H1 (cell line): ENCODE measurements at regions not wholly inside any gene's neighbourhood (a gene's known extent, or its start where the extent isn't known, plus 50 kb on each side); places are given as distances from the start of the nearest gene placed in this dataset.

Experiments
- CTCF ChIA-PET: fragments of 300-600 bp; sonication (Branson Sonifier 250); formaldehyde crosslinking; loops from one replicate; lab custom pipeline; 2021; ENCODE audit not compliant: partially characterized antibody; lab: Charles Lee
- POLR2A ChIA-PET: fragments of 300-600 bp; sonication (Branson Sonifier 250); formaldehyde crosslinking; loops from one replicate; lab custom pipeline; 2021; ENCODE audit warnings: inconsistent platforms; ENCODE audit not compliant: partially characterized antibody; lab: Charles Lee
- DNase-seq, 2 experiments: peaks; one replicate each; pipeline versions ENCODE4 v3.0.0 to v3.0.0-alpha.2; 2010 to 2022; ENCODE audit warnings: low spot score in 2 of 2, low read depth in 1 of 2, mixed read lengths in 1 of 2
- FAIRE-seq: peaks from 2 replicates; lab custom pipeline; 2011; peaks lifted over from hg19 to GRCh38; lab: Jason Lieb, UNC
- H2AFZ ChIP-seq: 2 replicates; pipeline ENCODE4 v1.8.1; 2012; ENCODE audit warnings: low read length, inconsistent platforms
- H2AK5ac ChIP-seq: 2 replicates; pipeline ENCODE4 v1.6.1; 2013; ENCODE audit warnings: low read depth, low read length
- H2BK120ac ChIP-seq: replicated peaks from 2 replicates; pipeline ENCODE3; 2013; ENCODE audit warnings: low read depth, low read length, inconsistent platforms
- H2BK12ac ChIP-seq: 2 replicates; pipeline ENCODE4 v1.6.1; 2013; ENCODE audit warnings: low read depth, low read length
- H2BK15ac ChIP-seq: 2 replicates; pipeline ENCODE4 v1.6.1; 2013; ENCODE audit warnings: low read length
- H2BK20ac ChIP-seq: 2 replicates; pipeline ENCODE4 v1.6.1; 2013; ENCODE audit warnings: low read length
- H2BK5ac ChIP-seq: 2 replicates; pipeline ENCODE4 v1.6.1; 2013; ENCODE audit warnings: low read depth, low read length
- H3K14ac ChIP-seq: 2 replicates; pipeline ENCODE4 v1.6.1; 2013; ENCODE audit warnings: inconsistent platforms; ENCODE audit not compliant: insufficient read length
- H3K18ac ChIP-seq: 2 replicates; pipeline ENCODE4 v1.6.1; 2013; ENCODE audit warnings: low read length; ENCODE audit errors: extremely low read depth
- H3K23ac ChIP-seq: 2 replicates; pipeline ENCODE4 v1.6.1; 2013; ENCODE audit warnings: inconsistent platforms; ENCODE audit not compliant: insufficient read length
- H3K23me2 ChIP-seq: 2 replicates; pipeline ENCODE4 v1.6.1; 2013; ENCODE audit warnings: low read depth, low read length
- H3K27ac ChIP-seq: 2 replicates; pipeline ENCODE4 v1.6.1; 2011; ENCODE audit warnings: low read depth, low read length, inconsistent platforms
- H3K27me3 ChIP-seq, 4 experiments: replicated peaks in 1 of 4; 1 replicate in 1 of 4; 2 replicates in 3 of 4; pipeline versions ENCODE4 v1.6.1 to v1.8.1; 2011 to 2013; ENCODE audit warnings: low read length in 3 of 4, mild to moderate bottlenecking in 3 of 4, inconsistent platforms in 2 of 4, mixed read lengths in 2 of 4, moderate library complexity in 1 of 4; ENCODE audit not compliant: control insufficient read depth in 3 of 4, insufficient read depth in 3 of 4; ENCODE audit errors: extremely low read depth in 1 of 4
- H3K36me3 ChIP-seq, 4 experiments: 2 replicates each; pipeline versions ENCODE4 v1.6.1 to v1.8.1; 2011 to 2013; ENCODE audit warnings: mild to moderate bottlenecking in 4 of 4, low read length in 3 of 4, moderate library complexity in 2 of 4, control low read depth in 1 of 4, inconsistent platforms in 1 of 4; ENCODE audit not compliant: insufficient read depth in 4 of 4, control insufficient read depth in 2 of 4
- H3K4ac ChIP-seq: replicated peaks from 2 replicates; pipeline ENCODE3; 2013; ENCODE audit warnings: low read length, low read depth, mixed read lengths, inconsistent platforms; ENCODE audit not compliant: insufficient read length
- H3K4me1 ChIP-seq, 4 experiments: replicated peaks in 1 of 4; 1 replicate in 1 of 4; 2 replicates in 3 of 4; pipeline versions ENCODE4 v1.6.1 to v1.8.1; 2011 to 2013; ENCODE audit warnings: low read length in 3 of 4, inconsistent platforms in 2 of 4, mixed read lengths in 1 of 4; ENCODE audit not compliant: insufficient read depth in 4 of 4, control insufficient read depth in 3 of 4
- H3K4me2 ChIP-seq, 2 experiments: 2 replicates each; pipeline versions ENCODE4 v1.6.1 to v1.8.1; 2011 to 2013; ENCODE audit warnings: low read depth in 2 of 2, low read length in 2 of 2, control low read depth in 1 of 2, inconsistent platforms in 1 of 2, mild to moderate bottlenecking in 1 of 2; ENCODE audit not compliant: insufficient read depth in 1 of 2
- H3K4me3 ChIP-seq, 4 experiments: fragments of 200-600, 300-600 bp in 1 of 4; sonication (generic), shearing (Covaris generic), sonication (Bioruptor Twin) in 1 of 4; 2 replicates each; pipeline versions ENCODE4 v1.5.1 to v1.8.1; 2011 to 2016; ENCODE audit warnings: low read length in 4 of 4, low read depth in 3 of 4, control low read depth in 2 of 4, inconsistent platforms in 2 of 4, mild to moderate bottlenecking in 2 of 4, mixed read lengths in 1 of 4, moderate library complexity in 1 of 4; ENCODE audit not compliant: insufficient read depth in 2 of 4; ENCODE audit errors: extremely low read depth in 1 of 4
- H3K56ac ChIP-seq: replicated peaks from 2 replicates; pipeline ENCODE3; 2013; ENCODE audit warnings: low read depth, mild to moderate bottlenecking, mixed read lengths, low read length, inconsistent platforms; ENCODE audit not compliant: insufficient read length
- H3K79me1 ChIP-seq: 2 replicates; pipeline ENCODE4 v1.6.1; 2013; ENCODE audit warnings: low read depth, low read length, control low read depth
- H3K79me2 ChIP-seq, 2 experiments: 2 replicates each; pipeline versions ENCODE4 v1.6.1 to v1.8.1; 2012 to 2013; ENCODE audit warnings: low read length in 2 of 2, mild to moderate bottlenecking in 2 of 2, inconsistent platforms in 1 of 2; ENCODE audit not compliant: insufficient read depth in 2 of 2, control insufficient read depth in 1 of 2
- H3K9ac ChIP-seq, 4 experiments: replicated peaks in 1 of 4; 1 replicate in 1 of 4; 2 replicates in 3 of 4; pipeline versions ENCODE4 v1.6.1 to v1.8.1; 2011 to 2013; ENCODE audit warnings: low read depth in 3 of 4, low read length in 3 of 4, control low read depth in 2 of 4, mild to moderate bottlenecking in 2 of 4, moderate library complexity in 2 of 4, inconsistent platforms in 1 of 4; ENCODE audit errors: extremely low read depth in 1 of 4
- H3K9me3 ChIP-seq, 2 experiments: 2 replicates each; pipeline versions ENCODE4 v1.6.1 to v1.8.1; 2012 to 2013; ENCODE audit warnings: mild to moderate bottlenecking in 2 of 2, moderate library complexity in 2 of 2, control low read depth in 1 of 2, inconsistent platforms in 1 of 2, low read depth in 1 of 2, low read length in 1 of 2, mixed read lengths in 1 of 2; ENCODE audit not compliant: insufficient read depth in 2 of 2
- H4K20me1 ChIP-seq, 2 experiments: replicated peaks in 1 of 2; 2 replicates each; pipeline versions ENCODE3 to v1.8.1; 2011 to 2013; ENCODE audit warnings: inconsistent platforms in 2 of 2, low read length in 2 of 2, mild to moderate bottlenecking in 1 of 2; ENCODE audit not compliant: insufficient read depth in 2 of 2, control insufficient read depth in 1 of 2
- H4K5ac ChIP-seq: 2 replicates; pipeline ENCODE4 v1.6.1; 2013; ENCODE audit warnings: low read length, low read depth, mixed read lengths, inconsistent platforms; ENCODE audit not compliant: insufficient read length
- H4K8ac ChIP-seq: 2 replicates; pipeline ENCODE4 v1.8.0; 2013; ENCODE audit warnings: mild to moderate bottlenecking, moderate library complexity, low read length, inconsistent platforms; ENCODE audit not compliant: insufficient read depth; ENCODE audit errors: extremely low read depth
- H4K91ac ChIP-seq: replicated peaks from 2 replicates; pipeline ENCODE3; 2013; ENCODE audit warnings: low read length, mixed read lengths, inconsistent platforms; ENCODE audit not compliant: insufficient read length
- CTBP2 ChIP-seq: IDR thresholded peaks from 2 replicates; pipeline ENCODE4 v1.7.0; 2011; ENCODE audit warnings: borderline replicate concordance, mild to moderate bottlenecking, moderate library complexity, mixed read lengths, low read length; ENCODE audit not compliant: insufficient read depth, insufficient read length
- CTCF ChIP-seq, 3 experiments: IDR thresholded peaks; 1 replicate in 2 of 3; 2 replicates in 1 of 3; pipeline versions ENCODE4 v1.5.1 to v1.6.1; 2011; ENCODE audit warnings: low read length in 3 of 3, mild to moderate bottlenecking in 3 of 3, inconsistent platforms in 2 of 3, low read depth in 1 of 3, moderate library complexity in 1 of 3; ENCODE audit not compliant: insufficient read depth in 1 of 3; ENCODE audit errors: control extremely low read depth in 1 of 3
- KDM4A ChIP-seq: IDR thresholded peaks from one replicate; pipeline ENCODE4 v1.7.1; 2012; ENCODE audit warnings: low read depth, mild to moderate bottlenecking, moderate library complexity, low read length, inconsistent platforms; ENCODE audit not compliant: severe bottlenecking
- POLR2AphosphoS5 ChIP-seq: IDR thresholded peaks from 2 replicates; pipeline ENCODE4 v1.6.1; 2011; ENCODE audit warnings: low read depth, low read length
- RXRA ChIP-seq: IDR thresholded peaks from 2 replicates; pipeline ENCODE4 v1.6.1; 2011; ENCODE audit warnings: low read depth, mild to moderate bottlenecking, low read length, moderate library complexity; ENCODE audit not compliant: insufficient read depth
- SP1 ChIP-seq: IDR thresholded peaks from 2 replicates; pipeline ENCODE4 v1.6.1; 2011; ENCODE audit warnings: low read depth, low read length
- SP4 ChIP-seq: IDR thresholded peaks from 2 replicates; pipeline ENCODE4 v1.6.1; 2012; ENCODE audit warnings: low read length, inconsistent platforms
- SUZ12 ChIP-seq: fragments of 200-600 bp; sonication (generic); IDR thresholded peaks from 2 replicates; pipeline ENCODE4 v1.6.1; 2012; ENCODE audit warnings: mild to moderate bottlenecking, inconsistent platforms, low read length, moderate library complexity, mixed read lengths
- TCF12 ChIP-seq: IDR thresholded peaks from 2 replicates; pipeline ENCODE4 v1.6.1; 2011; ENCODE audit warnings: low read depth, mild to moderate bottlenecking, low read length
- WGBS, 2 experiments: shearing (Covaris generic) in 1 of 2; methylation state at CpG; one replicate each; pipeline versions ENCODE4 v1.1.6 to v1.1.7; 2013 to 2015; ENCODE audit warnings: low lambda C conversion rate in 2 of 2, mixed read lengths in 2 of 2, inconsistent platforms in 1 of 2, low coverage in 1 of 2, missing lambda C conversion rate in 1 of 2; ENCODE audit not compliant: insufficient replicate concordance in 2 of 2, insufficient coverage in 1 of 2, insufficient read length in 1 of 2; ENCODE audit errors: extremely low coverage in 1 of 2, missing lambda C conversion rate in 1 of 2; 5-methylcytosine and 5-hydroxymethylcytosine counted together

GRCh38 chr1:228823200-228823599, 87.9 kb downstream of the RHOU start:
- H3K9ac ChIP-seq = no peak overlapping the region
- H3K14ac ChIP-seq = no peak overlapping the region
- no peaks in the 10 kb centered on the region for H3K27me3 ChIP-seq
- peaks cover 0 to 2% (median 0%) of the 10 kb centered on the region in 4 experiments; a peak in 1 of 7 replicates for H3K4me1 ChIP-seq
- no peaks in the 10 kb centered on the region for H4K20me1 ChIP-seq
- H3K79me1 ChIP-seq = no peaks in the 10 kb centered on the region
- no peaks in the 10 kb centered on the region for H3K9me3 ChIP-seq
- CTCF ChIA-PET = interaction anchor here (0.5 to 0.9 kb wide), 3 partner anchors 44 to 435 kb away, joined by 3 read pairs; no protein-coding TSS in a partner anchor
- no peak overlapping the region for H2BK20ac ChIP-seq
- H3K4ac ChIP-seq = no peak overlapping the region
- H3K36me3 ChIP-seq = no peaks in the 10 kb centered on the region
- no peak overlapping the region for H2AFZ ChIP-seq
- H2BK120ac ChIP-seq = no peak overlapping the region
- H2AK5ac ChIP-seq = no peak overlapping the region
- H4K8ac ChIP-seq = no peak overlapping the region
- H3K23ac ChIP-seq = no peak overlapping the region
- no peak overlapping the region for H4K5ac ChIP-seq
- H3K79me2 ChIP-seq = no peaks in the 10 kb centered on the region
- no peak for TF ChIP-seq TCF12
- no peak for TF ChIP-seq CTBP2
- no peak for TF ChIP-seq SP4
- TF ChIP-seq CTCF (IDR thresholded peaks at IDR 0.05; ENCODE audit: control extremely low read depth in 1 of 3, insufficient read depth in 1 of 3, low read depth in 1 of 3, low read length in 3 of 3) = no peak
- TF ChIP-seq KDM4A = no peak
- TF ChIP-seq RXRA = no peak
- no peak for TF ChIP-seq POLR2AphosphoS5
- TF ChIP-seq SUZ12 = no peak
- no peak for TF ChIP-seq SP1
- no peak overlapping the region for H3K27ac ChIP-seq
- H3K4me2 ChIP-seq = no peak overlapping the region
- no peak overlapping the region for H3K18ac ChIP-seq
- POLR2A ChIA-PET = no interaction called here
- 90% methylated on average over 3 of the region's 3 CpGs; no CpG with 5 or more reads in 1 of the 2 experiments for WGBS, 2 experiments
- H3K4me3 ChIP-seq = no peak overlapping the region
- no peak overlapping the region for H2BK12ac ChIP-seq
- no peak overlapping the region for H4K91ac ChIP-seq
- no peak overlapping the region for H3K56ac ChIP-seq
- DNase-seq (no peak), FAIRE-seq (no peak)
- H2BK15ac ChIP-seq = no peak overlapping the region
- no peak overlapping the region for H2BK5ac ChIP-seq
- H3K23me2 ChIP-seq = no peaks in the 10 kb centered on the region
